NB4 (cell line): ENCODE measurements at regions not wholly inside any gene's neighbourhood (a gene's known extent, or its start where the extent isn't known, plus 50 kb on each side); places are given as distances from the start of the nearest gene placed in this dataset.

ENCODE experiments used
- MAX ChIP-seq: IDR thresholded peaks from 2 replicates; pipeline ENCODE4 v1.6.1; 2011; ENCODE audit warnings: low read depth, low read length
- TF ChIP-seq, protein P1 (sequence below): IDR thresholded peaks from one replicate; pipeline ENCODE4 v1.5.1; 2012; ENCODE audit warnings: low read depth, low read length

DNA sequence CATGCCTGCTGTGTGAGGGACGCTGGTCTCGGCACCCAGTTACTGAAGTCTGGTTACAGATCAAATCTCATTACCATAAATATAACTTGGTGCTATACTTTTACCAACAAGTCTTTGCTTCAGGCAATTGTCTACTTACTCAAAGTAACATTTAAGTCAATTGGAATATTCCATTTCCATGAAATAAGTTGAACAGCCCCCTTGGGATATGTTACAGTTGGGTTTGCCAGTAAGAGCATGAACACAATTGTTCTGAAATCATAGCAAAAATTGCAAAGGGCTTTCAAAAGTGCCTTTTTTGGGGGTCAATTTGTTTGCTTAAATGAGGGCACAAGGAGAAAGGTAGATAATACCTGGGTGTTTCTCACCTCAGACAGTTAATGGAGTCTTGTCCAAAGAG, 170.9 kb upstream of the EXOC2 start:
- TF ChIP-seq MAX, result no peak
- TF ChIP-seq, protein P1, sequence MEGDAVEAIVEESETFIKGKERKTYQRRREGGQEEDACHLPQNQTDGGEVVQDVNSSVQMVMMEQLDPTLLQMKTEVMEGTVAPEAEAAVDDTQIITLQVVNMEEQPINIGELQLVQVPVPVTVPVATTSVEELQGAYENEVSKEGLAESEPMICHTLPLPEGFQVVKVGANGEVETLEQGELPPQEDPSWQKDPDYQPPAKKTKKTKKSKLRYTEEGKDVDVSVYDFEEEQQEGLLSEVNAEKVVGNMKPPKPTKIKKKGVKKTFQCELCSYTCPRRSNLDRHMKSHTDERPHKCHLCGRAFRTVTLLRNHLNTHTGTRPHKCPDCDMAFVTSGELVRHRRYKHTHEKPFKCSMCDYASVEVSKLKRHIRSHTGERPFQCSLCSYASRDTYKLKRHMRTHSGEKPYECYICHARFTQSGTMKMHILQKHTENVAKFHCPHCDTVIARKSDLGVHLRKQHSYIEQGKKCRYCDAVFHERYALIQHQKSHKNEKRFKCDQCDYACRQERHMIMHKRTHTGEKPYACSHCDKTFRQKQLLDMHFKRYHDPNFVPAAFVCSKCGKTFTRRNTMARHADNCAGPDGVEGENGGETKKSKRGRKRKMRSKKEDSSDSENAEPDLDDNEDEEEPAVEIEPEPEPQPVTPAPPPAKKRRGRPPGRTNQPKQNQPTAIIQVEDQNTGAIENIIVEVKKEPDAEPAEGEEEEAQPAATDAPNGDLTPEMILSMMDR, result no peak
